Keratinocyte (primary cell): ENCODE measurements at regions not wholly inside any gene's neighbourhood (a gene's known extent, or its start where the extent isn't known, plus 50 kb on each side); places are given as distances from the start of the nearest gene placed in this dataset.

ENCODE experiments used
- DNase-seq: peaks from one replicate; pipeline ENCODE4 v3.0.0-alpha.2; 2011; ENCODE audit warnings: low read depth, missing footprints, low spot score
- FAIRE-seq: peaks from 2 replicates; lab custom pipeline; 2011; peaks lifted over from hg19 to GRCh38; lab: Jason Lieb, UNC
- H2AFZ ChIP-seq: 2 replicates; pipeline ENCODE4 v1.6.0; 2012; ENCODE audit warnings: low read length, control low read depth, inconsistent platforms; ENCODE audit not compliant: control insufficient read depth
- H3K27ac ChIP-seq: 2 replicates; pipeline ENCODE4 v1.5.1; 2011; ENCODE audit warnings: low read length; ENCODE audit not compliant: control insufficient read depth, insufficient read depth
- H3K27me3 ChIP-seq: 3 replicates; pipeline ENCODE4 v1.6.0; 2011; ENCODE audit warnings: low read length; ENCODE audit not compliant: control insufficient read depth, insufficient read depth; ENCODE audit errors: extremely low read depth
- H3K36me3 ChIP-seq, 2 experiments: 2 replicates in 1 of 2; 3 replicates in 1 of 2; pipeline ENCODE4 v1.5.1; 2011; ENCODE audit warnings: low read length in 2 of 2, mild to moderate bottlenecking in 1 of 2; ENCODE audit not compliant: control insufficient read depth in 2 of 2, insufficient read depth in 2 of 2; ENCODE audit errors: extremely low read depth in 1 of 2
- H3K4me1 ChIP-seq: 3 replicates; pipeline ENCODE4 v1.5.1; 2011; ENCODE audit warnings: low read length; ENCODE audit not compliant: control insufficient read depth, insufficient read depth; ENCODE audit errors: extremely low read depth
- H3K4me2 ChIP-seq: 3 replicates; pipeline ENCODE4 v1.6.0; 2011; ENCODE audit warnings: low read depth, low read length; ENCODE audit not compliant: control insufficient read depth, insufficient read depth; ENCODE audit errors: extremely low read depth
- H3K4me3 ChIP-seq, 3 experiments: fragments of 200-600 bp in 1 of 3; sonication (generic) in 1 of 3; 2 replicates in 2 of 3; 3 replicates in 1 of 3; pipeline ENCODE4 v1.5.1; 2011 to 2016; ENCODE audit warnings: low read length in 3 of 3, mild to moderate bottlenecking in 3 of 3, control low read depth in 2 of 3, inconsistent platforms in 1 of 3, low read depth in 1 of 3, mixed read lengths in 1 of 3, mixed run types in 1 of 3, moderate library complexity in 1 of 3; ENCODE audit not compliant: control insufficient read depth in 2 of 3, insufficient read depth in 2 of 3; ENCODE audit errors: extremely low read depth in 1 of 3
- H3K79me2 ChIP-seq: 2 replicates; pipeline ENCODE4 v1.6.0; 2012; ENCODE audit warnings: low read length; ENCODE audit not compliant: control insufficient read depth, insufficient read depth
- H3K9ac ChIP-seq: 3 replicates; pipeline ENCODE4 v1.6.0; 2011; ENCODE audit warnings: low read length; ENCODE audit not compliant: control insufficient read depth, insufficient read depth; ENCODE audit errors: extremely low read depth
- H3K9me1 ChIP-seq: 3 replicates; pipeline ENCODE4 v1.6.0; 2011; ENCODE audit warnings: low read length; ENCODE audit not compliant: control insufficient read depth, insufficient read depth; ENCODE audit errors: extremely low read depth
- H3K9me3 ChIP-seq: 2 replicates; pipeline ENCODE4 v1.5.1; 2012; ENCODE audit warnings: low read depth, low read length; ENCODE audit not compliant: control insufficient read depth
- H4K20me1 ChIP-seq: 3 replicates; pipeline ENCODE4 v1.6.0; 2011; ENCODE audit warnings: low read length; ENCODE audit not compliant: control insufficient read depth, insufficient read depth; ENCODE audit errors: extremely low read depth
- CTCF ChIP-seq, 3 experiments: IDR thresholded peaks in 1 of 3; conservative IDR thresholded peaks in 1 of 3; optimal IDR thresholded peaks in 1 of 3; 2 replicates in 2 of 3; 3 replicates in 1 of 3; pipeline versions ENCODE3 to v1.5.1; 2011; ENCODE audit warnings: low read length in 3 of 3, mild to moderate bottlenecking in 3 of 3, moderate library complexity in 2 of 3, control low read depth in 1 of 3, inconsistent platforms in 1 of 3; ENCODE audit not compliant: insufficient read depth in 2 of 3; ENCODE audit errors: extremely low read depth in 1 of 3
- EZH2 ChIP-seq: IDR thresholded peaks from one replicate; pipeline ENCODE4 v1.6.1; 2012; ENCODE audit warnings: inconsistent platforms, mild to moderate bottlenecking, low read length, moderate library complexity
- dilution Hi-C: fragments of 300-500 bp; cut with MboI; formaldehyde crosslinking; loops from one replicate; pipeline ENCODE4 v1.7.0; 2020; ENCODE audit warnings: low sequenced_read_pairs; ENCODE audit not compliant: extremely low pct_ligation_motif_present

DNA sequence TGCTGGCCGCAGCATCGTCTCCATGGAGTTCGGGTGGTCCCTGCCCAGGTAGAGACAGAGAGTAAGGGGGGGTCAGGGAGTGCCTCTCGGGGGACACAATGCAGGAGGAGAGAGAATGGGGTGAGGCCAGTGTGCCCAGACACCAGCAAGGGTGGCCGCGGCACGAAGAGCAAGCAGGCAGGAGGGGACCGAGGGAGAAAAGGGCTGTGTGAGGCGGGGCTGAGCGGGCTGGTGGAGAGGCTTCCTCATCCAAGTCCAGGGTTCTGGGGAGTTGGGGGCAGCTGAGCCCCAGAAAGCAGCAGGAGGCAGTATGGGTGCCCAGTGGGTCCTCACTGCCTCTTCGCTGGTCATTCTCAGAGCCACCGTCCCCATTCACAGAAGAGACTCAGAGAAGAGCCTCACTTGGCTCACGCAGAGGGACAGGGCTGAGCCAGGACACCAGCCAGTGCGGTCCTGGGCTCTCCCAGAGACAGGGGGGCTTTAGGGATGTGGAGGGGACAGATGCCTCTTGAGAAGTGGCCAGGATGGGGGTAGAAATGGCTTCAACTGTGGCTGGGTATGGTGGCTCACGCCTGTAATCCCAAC, 78.9 kb downstream of the MICALL2 start:
- no peak for TF ChIP-seq CTCF (optimal IDR thresholded peaks at IDR 0.05 in 1 of 3, IDR thresholded peaks at IDR 0.05 in 1 of 3, conservative IDR thresholded peaks at IDR 0.05 in 1 of 3; ENCODE audit: extremely low read depth in 1 of 3, insufficient read depth in 2 of 3, low read length in 3 of 3)
- TF ChIP-seq EZH2, result no peak
- Histone ChIP-seq H3K4me3 (no peak overlapping the region), H3K4me1 (no peaks in the 10 kb centered on the region), H2AFZ (no peak overlapping the region), H3K27me3 (peaks cover 9% of the 10 kb centered on the region), H3K4me2 (no peak overlapping the region), H3K27ac (no peak overlapping the region), H3K79me2 (no peaks in the 10 kb centered on the region), H3K36me3 (no peaks in the 10 kb centered on the region), H4K20me1 (no peaks in the 10 kb centered on the region), H3K9ac (no peak overlapping the region), H3K9me3 (no peaks in the 10 kb centered on the region), H3K9me1 (no peaks in the 10 kb centered on the region)
- DNase-seq (no peak), FAIRE-seq (no peak)
- dilution Hi-C loops, result no loop called here

DNA sequence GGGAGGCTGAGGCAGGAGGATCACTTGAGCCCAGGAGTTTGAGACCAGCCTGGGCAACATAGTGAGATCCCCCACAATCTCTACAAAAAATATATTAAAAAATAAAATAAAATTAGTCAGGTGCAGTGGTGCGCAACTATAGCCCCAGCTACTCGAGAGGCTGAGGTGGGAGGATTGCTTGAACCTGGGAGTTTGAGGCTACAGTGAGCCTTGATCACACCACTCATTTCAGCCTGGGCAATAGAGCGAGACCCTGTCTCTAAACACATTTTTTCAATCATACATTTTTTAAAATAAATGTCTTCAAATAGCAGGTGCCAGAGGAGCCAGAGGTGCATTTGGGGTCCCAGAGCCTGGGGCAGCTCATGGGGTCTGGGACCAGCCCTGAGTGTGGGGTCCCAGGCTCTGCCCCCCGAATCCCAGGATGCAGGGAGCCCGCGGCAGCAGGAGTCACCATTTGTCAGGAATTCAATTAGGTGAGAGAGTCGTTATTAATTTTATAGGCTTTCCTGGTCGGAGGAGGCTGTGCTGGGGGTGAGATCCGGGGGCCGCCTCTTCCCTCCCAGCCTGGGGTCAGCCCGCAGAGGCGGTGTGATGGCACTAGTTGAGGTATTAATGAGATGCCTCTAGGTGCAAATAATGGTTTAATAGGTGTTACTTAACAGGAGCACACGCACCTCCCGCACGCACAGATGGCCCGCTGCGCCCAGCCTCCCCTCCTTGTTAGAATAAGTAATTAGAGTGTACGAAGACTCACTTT, 78.3 kb downstream of the MICALL2 start:
- Histone ChIP-seq H3K4me1 (no peaks in the 10 kb centered on the region), H3K9me1 (no peaks in the 10 kb centered on the region), H3K9me3 (no peaks in the 10 kb centered on the region), H3K9ac (no peak overlapping the region), H3K4me2 (no peak overlapping the region), H2AFZ (no peak overlapping the region), H3K4me3 (no peak overlapping the region), H3K27me3 (peaks cover 12% of the 10 kb centered on the region), H3K27ac (no peak overlapping the region), H4K20me1 (no peaks in the 10 kb centered on the region), H3K36me3 (no peaks in the 10 kb centered on the region), H3K79me2 (no peaks in the 10 kb centered on the region)
- DNase-seq, result no peak
- TF ChIP-seq EZH2, result no peak
- dilution Hi-C loops, result no loop called here
- no peak for FAIRE-seq
